OCI-LY3 (cell line): ENCODE measurements at regions not wholly inside any gene's neighbourhood (a gene's known extent, or its start where the extent isn't known, plus 50 kb on each side); places are given as distances from the start of the nearest gene placed in this dataset.

Experiments used
- CTCF ChIP-seq: fragments of 200-600, 300-600 bp; sonication (generic); IDR thresholded peaks from 2 replicates; pipeline ENCODE4 v1.5.1; 2014; ENCODE audit warnings: antibody characterized with exemption, low read length, low read depth
- EZH2phosphoT487 ChIP-seq: fragments of 200-600 bp; shearing (Covaris generic); IDR thresholded peaks from 2 replicates; pipeline ENCODE4 v1.6.1; 2018; ENCODE audit warnings: antibody characterized with exemption, mixed run types, low read depth

DNA sequence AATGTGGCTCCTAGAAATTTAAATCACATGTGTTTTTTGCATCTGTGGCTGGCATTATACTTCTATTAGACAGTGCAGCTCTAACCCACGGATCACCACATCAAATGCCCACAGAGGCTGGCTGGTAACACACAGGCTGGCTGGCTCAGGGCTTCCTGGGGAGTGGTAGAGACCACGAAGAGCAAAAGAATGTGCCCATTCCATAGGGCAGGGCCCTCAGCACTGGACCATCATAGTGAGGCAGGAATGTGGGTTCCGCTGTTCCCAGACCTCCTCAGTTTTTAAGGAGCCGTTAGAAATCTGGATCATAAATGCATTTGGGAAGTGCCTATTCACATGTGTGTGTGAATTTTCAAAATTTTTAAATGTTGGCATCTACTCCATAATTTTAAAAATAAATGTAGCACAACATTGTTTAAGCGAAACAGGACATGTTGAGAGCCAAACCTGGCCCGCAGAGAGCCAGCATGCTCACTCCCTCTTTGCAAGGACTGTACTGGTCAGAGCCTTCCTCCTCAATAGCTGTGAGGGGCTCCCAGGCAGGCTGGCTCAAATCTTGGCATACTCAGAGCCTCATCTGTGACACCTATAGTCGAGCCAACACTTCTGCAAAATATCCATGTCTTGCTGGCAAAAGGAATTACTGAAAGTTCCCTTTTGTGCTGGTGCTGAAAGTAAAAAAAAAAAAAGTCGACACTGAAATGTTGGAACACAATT is 190.5 kb downstream of the FNDC1 start:
- no peak for TF ChIP-seq CTCF
- TF ChIP-seq EZH2phosphoT487, result no peak
